Spleen (tissue), 11 donors: ENCODE measurements at regions not wholly inside any gene's neighbourhood (a gene's known extent, or its start where the extent isn't known, plus 50 kb on each side); places are given as distances from the start of the nearest gene placed in this dataset.

Experiments used
- DNase-seq: peaks from one replicate; pipeline ENCODE4 v3.0.0-alpha.2; 2020
- H3K27ac ChIP-seq, 8 donors: fragments of 200-600 bp; sonication (generic) in 7 of 8; 1 replicate in 4 of 8; 2 replicates in 4 of 8; pipeline versions ENCODE4 v1.5.0 to v1.8.0; 2016 to 2021; ENCODE audit warnings: inconsistent platforms in 4 of 8, mild to moderate bottlenecking in 4 of 8, moderate library complexity in 1 of 8
- H3K27me3 ChIP-seq, 7 donors: fragments of 200-600 bp; sonication (generic) in 6 of 7; replicated peaks in 1 of 7; 1 replicate in 4 of 7; 2 replicates in 3 of 7; pipeline versions ENCODE4 v1.5.0 to v1.8.0; 2016 to 2021; ENCODE audit warnings: inconsistent platforms in 3 of 7, mild to moderate bottlenecking in 1 of 7
- H3K36me3 ChIP-seq, 6 donors: fragments of 200-600 bp; sonication (generic) in 5 of 6; 1 replicate in 4 of 6; 2 replicates in 2 of 6; pipeline versions ENCODE4 v1.5.0 to v1.8.0; 2016 to 2021; ENCODE audit warnings: inconsistent platforms in 2 of 6
- H3K4me1 ChIP-seq, 6 donors: fragments of 200-600 bp; sonication (generic) in 5 of 6; 1 replicate in 3 of 6; 2 replicates in 3 of 6; pipeline versions ENCODE4 v1.5.0 to v1.8.0; 2016 to 2021; ENCODE audit warnings: inconsistent platforms in 3 of 6
- H3K4me3 ChIP-seq, 8 donors: fragments of 200-600 bp; sonication (generic) in 7 of 8; 1 replicate in 4 of 8; 2 replicates in 4 of 8; pipeline versions ENCODE4 v1.5.0 to v1.8.0; 2016 to 2021; ENCODE audit warnings: inconsistent platforms in 4 of 8, mild to moderate bottlenecking in 4 of 8, moderate library complexity in 2 of 8
- H3K9me3 ChIP-seq, 8 donors: fragments of 200-600 bp; sonication (generic) in 7 of 8; 1 replicate in 4 of 8; 2 replicates in 4 of 8; pipeline versions ENCODE4 v1.5.0 to v1.8.0; 2016 to 2021; ENCODE audit warnings: inconsistent platforms in 4 of 8
- POLR2A ChIP-seq, 3 donors: fragments of 450-650 bp; IDR thresholded peaks; one replicate each; pipeline ENCODE4 v1.5.1; 2017; ENCODE audit warnings: antibody characterized with exemption in 3 of 3, mild to moderate bottlenecking in 1 of 3
- POLR2AphosphoS5 ChIP-seq, 3 donors: sonication (generic); formaldehyde crosslinking; IDR thresholded peaks; one replicate each; pipeline ENCODE4 v1.5.1; 2017; ENCODE audit warnings: antibody characterized with exemption in 3 of 3
- WGBS, 5 donors: extraction: QIAGEN DNeasy Blood & Tissue Kit in 3 of 5; methylation state at CpG; one replicate each; pipeline versions ENCODE4 v1.1.5 to v1.1.7; 2013 to 2018; 5-methylcytosine and 5-hydroxymethylcytosine counted together
- intact Hi-C: fragments of 100-400 bp; cut with DNase I; formaldehyde crosslinking; loops from one replicate; pipeline ENCODE4 v1.15.0; 2023; ENCODE audit warnings: low total_unique reads
- TF ChIP-seq, protein P1 (sequence below), 11 experiments: fragments of 200-600 bp in 7 of 11; fragments of 450-650 bp in 4 of 11; sonication (generic) in 4 of 11; IDR thresholded peaks in 8 of 11; conservative IDR thresholded peaks in 3 of 11; 1 replicate in 7 of 11; 2 replicates in 4 of 11; pipeline versions ENCODE4 v1.4.0 to v1.8.0; 2016 to 2021; ENCODE audit warnings: antibody characterized with exemption in 11 of 11, inconsistent platforms in 4 of 11, mild to moderate bottlenecking in 1 of 11
- donor health status: healthy with polysubstance abuse.
- donor health status: DM: no; HTN: no; CAD: no; lungs with moderate emphysema.
- donor health status: DM: no; HTN: no; CAD: no.
- donor health status: Bipolar disorder and iron deficiency.
- donor health status: healthy.
- donor health status: DM: no; HTN: no; CAD: no.
- donor health status: DM: yes; HTN: yes; CAD: no.

DNA sequence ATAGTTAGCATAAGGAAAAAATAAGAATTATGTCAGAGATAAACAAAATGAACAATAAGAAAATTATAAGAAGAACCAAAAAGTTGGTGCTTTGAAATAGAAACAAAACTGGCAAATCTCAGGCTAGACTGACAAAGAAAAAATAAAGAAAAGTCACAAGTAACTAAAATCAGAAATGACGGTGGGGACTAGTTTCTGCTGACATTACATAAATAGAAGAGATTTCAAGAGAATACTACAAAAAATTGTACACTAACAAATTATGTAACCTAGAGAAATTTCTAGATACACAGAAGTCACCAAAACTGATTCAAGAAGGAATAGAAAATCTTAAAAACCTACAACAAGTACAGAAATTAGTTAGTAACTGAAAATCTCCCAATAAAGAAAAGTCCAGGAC lies 355.6 kb upstream of the SGCG start:
- no peak overlapping the region for H3K27ac ChIP-seq
- TF ChIP-seq POLR2A (IDR thresholded peaks at IDR 0.05): no peak
- TF ChIP-seq POLR2AphosphoS5 (IDR thresholded peaks at IDR 0.05): no peak
- TF ChIP-seq, protein P1, sequence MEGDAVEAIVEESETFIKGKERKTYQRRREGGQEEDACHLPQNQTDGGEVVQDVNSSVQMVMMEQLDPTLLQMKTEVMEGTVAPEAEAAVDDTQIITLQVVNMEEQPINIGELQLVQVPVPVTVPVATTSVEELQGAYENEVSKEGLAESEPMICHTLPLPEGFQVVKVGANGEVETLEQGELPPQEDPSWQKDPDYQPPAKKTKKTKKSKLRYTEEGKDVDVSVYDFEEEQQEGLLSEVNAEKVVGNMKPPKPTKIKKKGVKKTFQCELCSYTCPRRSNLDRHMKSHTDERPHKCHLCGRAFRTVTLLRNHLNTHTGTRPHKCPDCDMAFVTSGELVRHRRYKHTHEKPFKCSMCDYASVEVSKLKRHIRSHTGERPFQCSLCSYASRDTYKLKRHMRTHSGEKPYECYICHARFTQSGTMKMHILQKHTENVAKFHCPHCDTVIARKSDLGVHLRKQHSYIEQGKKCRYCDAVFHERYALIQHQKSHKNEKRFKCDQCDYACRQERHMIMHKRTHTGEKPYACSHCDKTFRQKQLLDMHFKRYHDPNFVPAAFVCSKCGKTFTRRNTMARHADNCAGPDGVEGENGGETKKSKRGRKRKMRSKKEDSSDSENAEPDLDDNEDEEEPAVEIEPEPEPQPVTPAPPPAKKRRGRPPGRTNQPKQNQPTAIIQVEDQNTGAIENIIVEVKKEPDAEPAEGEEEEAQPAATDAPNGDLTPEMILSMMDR (IDR thresholded peaks at IDR 0.05 in 8 of 11, conservative IDR thresholded peaks at IDR 0.05 in 3 of 11): no peak
- H3K4me3 ChIP-seq: no peak overlapping the region
- no peaks in the 10 kb centered on the region for H3K9me3 ChIP-seq
- H3K4me1 ChIP-seq: no peaks in the 10 kb centered on the region
- H3K36me3 ChIP-seq: no peaks in the 10 kb centered on the region
- intact Hi-C loops: no loop called here
- WGBS, 5 donors: 83 to 100% (median 94%) methylated on average over 1 of the region's 1 CpG
- DNase-seq: no peak
- peaks cover 0 to 10% (median 0%) of the 10 kb centered on the region in 7 donors for H3K27me3 ChIP-seq

DNA sequence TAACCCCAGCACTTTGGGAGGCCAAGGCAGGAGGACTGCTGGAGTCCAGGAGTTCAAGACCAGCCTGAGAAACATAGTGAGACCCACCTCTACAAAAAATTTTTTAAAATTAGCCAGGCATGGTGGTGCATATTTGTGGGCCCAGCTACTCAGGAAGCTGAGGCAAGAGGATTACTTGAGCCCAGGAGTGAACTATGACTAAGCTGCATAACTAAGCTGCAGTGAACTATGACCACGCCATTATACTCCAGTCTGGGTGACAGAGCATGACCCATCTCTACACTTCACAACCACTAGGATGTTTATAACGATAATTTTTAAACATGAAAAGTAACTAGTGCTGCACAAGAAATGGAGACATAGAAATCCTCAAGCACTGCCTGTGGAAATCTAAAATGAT lies 352.7 kb upstream of the SGCG start:
- intact Hi-C loops: no loop called here
- no peak overlapping the region for H3K27ac ChIP-seq
- DNase-seq: no peak
- H3K9me3 ChIP-seq: no peaks in the 10 kb centered on the region
- no peaks in the 10 kb centered on the region for H3K36me3 ChIP-seq
- TF ChIP-seq POLR2A (IDR thresholded peaks at IDR 0.05) (no peak), POLR2AphosphoS5 (IDR thresholded peaks at IDR 0.05) (no peak)
- TF ChIP-seq, protein P1 (IDR thresholded peaks at IDR 0.05 in 8 of 11, conservative IDR thresholded peaks at IDR 0.05 in 3 of 11): no peak
- no peaks in the 10 kb centered on the region for H3K27me3 ChIP-seq
- no peak overlapping the region for H3K4me3 ChIP-seq
- 73 to 87% (median 78%) methylated on average over 2 of the region's 2 CpGs for WGBS, 5 donors
- H3K4me1 ChIP-seq: no peaks in the 10 kb centered on the region

DNA sequence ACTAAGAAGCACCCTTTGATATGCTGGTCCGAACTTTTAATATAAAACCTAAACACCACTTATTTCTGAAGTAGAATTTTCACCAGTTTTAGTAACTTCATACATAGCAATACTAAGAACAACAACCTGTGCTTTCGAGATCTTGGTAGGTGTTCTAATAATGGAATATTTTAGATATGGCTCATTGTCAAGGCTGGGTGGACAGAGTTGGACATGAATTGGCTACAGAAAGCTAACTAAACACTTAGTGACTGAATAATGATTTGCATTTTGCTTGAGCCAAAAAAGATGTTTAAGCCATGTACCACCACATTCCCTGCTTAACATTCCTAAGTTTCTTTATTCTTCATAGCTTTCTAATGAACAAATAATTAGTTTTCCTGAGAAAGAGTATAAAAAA lies 344.3 kb upstream of the SGCG start:
- intact Hi-C loops: no loop called here
- Histone ChIP-seq H3K27me3 (peaks cover 0 to 15% (median 5%) of the 10 kb centered on the region in 7 donors), H3K4me3 (no peak overlapping the region), H3K4me1 (peaks cover 0 to 3% (median 0%) of the 10 kb centered on the region in 6 donors), H3K36me3 (no peaks in the 10 kb centered on the region), H3K27ac (no peak overlapping the region), H3K9me3 (no peaks in the 10 kb centered on the region)
- 80 to 88% (median 86%) methylated on average over 2 of the region's 2 CpGs for WGBS, 5 donors
- TF ChIP-seq POLR2AphosphoS5 (IDR thresholded peaks at IDR 0.05): no peak
- TF ChIP-seq POLR2A (IDR thresholded peaks at IDR 0.05): no peak
- TF ChIP-seq, protein P1 (IDR thresholded peaks at IDR 0.05 in 8 of 11, conservative IDR thresholded peaks at IDR 0.05 in 3 of 11): no peak
- no peak for DNase-seq

DNA sequence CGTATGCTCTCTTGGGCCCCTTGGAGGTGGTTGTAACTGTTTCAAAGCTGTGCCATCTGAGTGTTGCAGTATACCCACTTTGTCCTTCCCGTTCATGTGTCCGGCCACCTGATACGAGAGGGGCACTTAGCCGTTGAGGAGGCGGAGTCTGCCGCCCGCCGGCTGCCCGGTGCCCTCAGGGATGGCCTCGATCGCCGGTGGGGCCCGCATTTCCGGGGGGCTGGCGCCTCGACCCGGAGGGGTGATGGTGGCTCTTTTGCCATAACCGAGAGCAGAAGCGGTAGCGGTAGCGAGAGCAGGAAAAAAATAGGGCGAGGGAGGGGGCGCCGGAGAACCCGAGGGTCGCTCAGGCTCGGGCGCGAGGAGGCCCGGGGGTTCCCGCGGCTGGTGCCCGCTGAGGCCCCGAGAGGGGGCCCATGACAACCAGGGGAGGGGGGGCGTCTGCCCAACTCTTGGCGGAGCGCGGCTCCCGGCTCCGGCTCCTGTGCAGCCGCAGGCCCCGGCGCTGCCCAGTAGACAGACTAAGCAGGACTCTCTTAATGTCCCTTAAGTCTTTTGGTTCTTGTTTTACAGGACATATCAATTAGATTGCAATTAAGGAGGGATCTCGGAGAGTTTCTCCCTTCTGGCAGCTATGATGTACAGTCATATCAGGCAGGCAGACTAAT lies 342.7 kb upstream of the SGCG start:
- Histone ChIP-seq H3K4me3 (peak overlapping the region in 2 of 8 donors; percentile 13 to 46), H3K36me3 (no peaks in the 10 kb centered on the region), H3K27ac (no peak overlapping the region), H3K27me3 (peaks cover 0 to 15% (median 5%) of the 10 kb centered on the region in 7 donors), H3K4me1 (peaks cover 0 to 3% (median 0%) of the 10 kb centered on the region in 6 donors), H3K9me3 (no peaks in the 10 kb centered on the region)
- intact Hi-C loops: no loop called here
- TF ChIP-seq POLR2AphosphoS5 (IDR thresholded peaks at IDR 0.05) (no peak), POLR2A (IDR thresholded peaks at IDR 0.05) (no peak)
- TF ChIP-seq, protein P1 (IDR thresholded peaks at IDR 0.05 in 8 of 11, conservative IDR thresholded peaks at IDR 0.05 in 3 of 11): no peak
- DNase-seq: no peak
- 19 to 36% (median 24%) methylated on average over 41 to 45 of the region's 45 CpGs for WGBS, 5 donors
